HCT116 (cell line): ENCODE measurements at regions not wholly inside any gene's neighbourhood (a gene's known extent, or its start where the extent isn't known, plus 50 kb on each side); places are given as distances from the start of the nearest gene placed in this dataset.

Source experiments
- ATAC-seq: fragments of 200-7000 bp; cut with Tn5 transposase; 2 replicates; pipeline ENCODE4 v1.9.1; 2020; ENCODE audit warnings: mild to moderate bottlenecking, moderate library complexity
- BruUV-seq: library from RNA; stranded (reverse); fragments of 400-500 nt; replicated peaks from 2 replicates; lab custom pipeline; 2021; lab: Mats Ljungman, UMichigan
- CTCF ChIA-PET: fragments of 300-600 bp; sonication (Branson Sonifier 250); formaldehyde crosslinking; loops from one replicate; lab custom pipeline; 2021; ENCODE audit warnings: antibody characterized with exemption; lab: Charles Lee
- POLR2A ChIA-PET: fragments of 300-600, 350-600 bp; sonication (Branson Sonifier 250); formaldehyde crosslinking; loops from one replicate; lab custom pipeline; 2021; ENCODE audit warnings: antibody characterized with exemption; lab: Charles Lee
- RAD21 ChIA-PET, 2 experiments: fragments of 300-600 bp; sonication (Branson Sonifier 250); formaldehyde crosslinking; loops; one replicate each; lab custom pipeline; 2023; ENCODE audit warnings: low total read pairs in 2 of 2; ENCODE audit not compliant: uncharacterized antibody in 2 of 2, unreplicated experiment in 2 of 2, low non-redundant PET in 1 of 2; lab: Charles Lee
- DNase-seq: peaks from one replicate; pipeline ENCODE4 v3.0.0-alpha.2; 2010; ENCODE audit warnings: low read depth, low spot score
- H2AFZ ChIP-seq: fragments of 200-600 bp; shearing (Covaris generic), sonication (generic); 2 replicates; pipeline ENCODE4 v1.6.1; 2017; ENCODE audit warnings: low read depth, mixed run types, mixed read lengths, antibody characterized with exemption, low read length; ENCODE audit not compliant: poor library complexity, severe bottlenecking
- H3K27ac ChIP-seq: 2 replicates; pipeline ENCODE4 v1.5.1; 2012; ENCODE audit warnings: low read depth, low read length
- H3K27me3 ChIP-seq: fragments of 200-600 bp; sonication (generic); 2 replicates; pipeline ENCODE4 v1.6.1; 2016; ENCODE audit warnings: mixed run types, low read length, mixed read lengths; ENCODE audit not compliant: insufficient read depth
- H3K36me3 ChIP-seq, 2 experiments: fragments of 200-500 bp in 1 of 2; fragments of 200-600 bp in 1 of 2; sonication (Bioruptor generic) in 1 of 2; sonication (generic) in 1 of 2; 2 replicates each; pipeline versions ENCODE4 v1.5.1 to v1.6.1; 2014 to 2016; ENCODE audit warnings: low read length in 2 of 2, inconsistent platforms in 1 of 2, mixed read lengths in 1 of 2, mixed run types in 1 of 2; ENCODE audit not compliant: insufficient read depth in 2 of 2, control insufficient read depth in 1 of 2
- H3K4me1 ChIP-seq, 2 experiments: fragments of 200-600 bp in 1 of 2; sonication (generic) in 1 of 2; 2 replicates each; pipeline versions ENCODE4 v1.5.1 to v1.6.1; 2012 to 2017; ENCODE audit warnings: low read length in 2 of 2, inconsistent platforms in 1 of 2, mild to moderate bottlenecking in 1 of 2, mixed read lengths in 1 of 2, mixed run types in 1 of 2, moderate library complexity in 1 of 2; ENCODE audit not compliant: insufficient read depth in 2 of 2, control insufficient read depth in 1 of 2
- H3K4me2 ChIP-seq: fragments of 200-600 bp; sonication (generic); 2 replicates; pipeline ENCODE4 v1.6.1; 2017; ENCODE audit warnings: mixed run types, low read length, mixed read lengths
- H3K4me3 ChIP-seq, 2 experiments: fragments of 200-600 bp in 1 of 2; sonication (generic) in 1 of 2; replicated peaks in 1 of 2; 2 replicates each; pipeline ENCODE4 v1.5.1; 2011 to 2016; ENCODE audit warnings: low read length in 2 of 2, control low read depth in 1 of 2, low read depth in 1 of 2, mild to moderate bottlenecking in 1 of 2, mixed read lengths in 1 of 2, mixed run types in 1 of 2
- H3K79me2 ChIP-seq: fragments of 200-600 bp; sonication (generic); 2 replicates; pipeline ENCODE4 v1.6.1; 2017; ENCODE audit warnings: mild to moderate bottlenecking, mixed run types, low read length, moderate library complexity, mixed read lengths; ENCODE audit not compliant: insufficient read depth
- H3K9ac ChIP-seq: fragments of 200-600 bp; sonication (generic); 2 replicates; pipeline ENCODE4 v1.6.1; 2016; ENCODE audit warnings: low read length, mixed read lengths
- H3K9me2 ChIP-seq: fragments of 200-600 bp; sonication (generic), shearing (Covaris generic); 2 replicates; pipeline ENCODE4 v1.6.1; 2017; ENCODE audit warnings: mixed run types, mild to moderate bottlenecking, moderate library complexity; ENCODE audit not compliant: insufficient read depth
- H3K9me3 ChIP-seq, 2 experiments: fragments of 200-500 bp in 1 of 2; fragments of 200-600 bp in 1 of 2; sonication (Bioruptor generic) in 1 of 2; sonication (generic) in 1 of 2; 2 replicates each; pipeline ENCODE4 v1.6.1; 2014 to 2017; ENCODE audit warnings: low read length in 2 of 2, mixed read lengths in 2 of 2, inconsistent platforms in 1 of 2, low read depth in 1 of 2, mild to moderate bottlenecking in 1 of 2, mixed run types in 1 of 2, moderate library complexity in 1 of 2; ENCODE audit not compliant: control insufficient read depth in 1 of 2, insufficient read depth in 1 of 2
- H4K20me1 ChIP-seq: fragments of 200-600 bp; sonication (generic), shearing (Covaris generic); 2 replicates; pipeline ENCODE4 v1.6.1; 2017; ENCODE audit warnings: mixed run types, mild to moderate bottlenecking, moderate library complexity; ENCODE audit not compliant: insufficient read depth
- EGR1 ChIP-seq: IDR thresholded peaks from 2 replicates; pipeline ENCODE4 v1.6.1; 2012; ENCODE audit warnings: low read depth
- EZH2 ChIP-seq: fragments of 200-600 bp; sonication (generic); IDR thresholded peaks from 2 replicates; pipeline ENCODE4 v1.6.1; 2017; ENCODE audit warnings: antibody characterized with exemption, mixed run types
- JUND ChIP-seq: IDR thresholded peaks from 2 replicates; pipeline ENCODE4 v1.6.1; 2012
- RAD21 ChIP-seq: IDR thresholded peaks from 2 replicates; pipeline ENCODE4 v1.6.1; 2012; ENCODE audit warnings: low read depth, mild to moderate bottlenecking
- SP1 ChIP-seq: IDR thresholded peaks from 2 replicates; pipeline ENCODE4 v1.6.1; 2012; ENCODE audit warnings: low read depth
- YY1 ChIP-seq: IDR thresholded peaks from 2 replicates; pipeline ENCODE4 v1.6.1; 2011; ENCODE audit warnings: low read length, low read depth, moderate library complexity, mild to moderate bottlenecking; ENCODE audit not compliant: insufficient replicate concordance; ENCODE audit errors: extremely low read depth
- ZNF274 ChIP-seq: fragments of 200-500 bp; sonication (Bioruptor generic); IDR thresholded peaks from 2 replicates; pipeline ENCODE4 v1.6.1; 2014; ENCODE audit warnings: mild to moderate bottlenecking, low read depth, low read length, inconsistent platforms
- intact Hi-C: fragments of 100-400 bp; cut with micrococcal nuclease; formaldehyde crosslinking; loops from 2 replicates; pipeline ENCODE4 v1.10.0; 2022
- TF ChIP-seq, protein P1 (sequence below): IDR thresholded peaks from 2 replicates; pipeline ENCODE4 v1.6.1; 2012; ENCODE audit warnings: low read depth
- TF ChIP-seq, protein P2 (sequence below), 3 experiments: fragments of 200-600 bp in 1 of 3; sonication (generic) in 1 of 3; IDR thresholded peaks in 2 of 3; conservative IDR thresholded peaks in 1 of 3; 2 replicates each; pipeline ENCODE4 v1.5.1; 2012 to 2017; ENCODE audit warnings: low read depth in 2 of 3, low read length in 2 of 3, antibody characterized with exemption in 1 of 3, borderline replicate concordance in 1 of 3, control low read depth in 1 of 3, mild to moderate bottlenecking in 1 of 3, mixed read lengths in 1 of 3, mixed run types in 1 of 3, moderate library complexity in 1 of 3; ENCODE audit not compliant: insufficient read depth in 1 of 3

GRCh38 chrX:149370097-149370496 lies 135.0 kb downstream of the IDS start:
- no TSS peak for BruUV-seq
- H3K36me3 ChIP-seq, result no peaks in the 10 kb centered on the region
- H3K27me3 ChIP-seq, result no peaks in the 10 kb centered on the region
- H4K20me1 ChIP-seq, result no peaks in the 10 kb centered on the region
- ChIA-PET RAD21 (no interaction called here), POLR2A (no interaction called here), CTCF (no interaction called here)
- ATAC-seq (no peak), DNase-seq (no peak)
- H3K4me1 ChIP-seq, result no peaks in the 10 kb centered on the region
- H2AFZ ChIP-seq, result no peak overlapping the region
- TF ChIP-seq EZH2 (no peak), EGR1 (no peak), SP1 (no peak), JUND (no peak), RAD21 (no peak), YY1 (no peak), ZNF274 (no peak)
- TF ChIP-seq, protein P1, sequence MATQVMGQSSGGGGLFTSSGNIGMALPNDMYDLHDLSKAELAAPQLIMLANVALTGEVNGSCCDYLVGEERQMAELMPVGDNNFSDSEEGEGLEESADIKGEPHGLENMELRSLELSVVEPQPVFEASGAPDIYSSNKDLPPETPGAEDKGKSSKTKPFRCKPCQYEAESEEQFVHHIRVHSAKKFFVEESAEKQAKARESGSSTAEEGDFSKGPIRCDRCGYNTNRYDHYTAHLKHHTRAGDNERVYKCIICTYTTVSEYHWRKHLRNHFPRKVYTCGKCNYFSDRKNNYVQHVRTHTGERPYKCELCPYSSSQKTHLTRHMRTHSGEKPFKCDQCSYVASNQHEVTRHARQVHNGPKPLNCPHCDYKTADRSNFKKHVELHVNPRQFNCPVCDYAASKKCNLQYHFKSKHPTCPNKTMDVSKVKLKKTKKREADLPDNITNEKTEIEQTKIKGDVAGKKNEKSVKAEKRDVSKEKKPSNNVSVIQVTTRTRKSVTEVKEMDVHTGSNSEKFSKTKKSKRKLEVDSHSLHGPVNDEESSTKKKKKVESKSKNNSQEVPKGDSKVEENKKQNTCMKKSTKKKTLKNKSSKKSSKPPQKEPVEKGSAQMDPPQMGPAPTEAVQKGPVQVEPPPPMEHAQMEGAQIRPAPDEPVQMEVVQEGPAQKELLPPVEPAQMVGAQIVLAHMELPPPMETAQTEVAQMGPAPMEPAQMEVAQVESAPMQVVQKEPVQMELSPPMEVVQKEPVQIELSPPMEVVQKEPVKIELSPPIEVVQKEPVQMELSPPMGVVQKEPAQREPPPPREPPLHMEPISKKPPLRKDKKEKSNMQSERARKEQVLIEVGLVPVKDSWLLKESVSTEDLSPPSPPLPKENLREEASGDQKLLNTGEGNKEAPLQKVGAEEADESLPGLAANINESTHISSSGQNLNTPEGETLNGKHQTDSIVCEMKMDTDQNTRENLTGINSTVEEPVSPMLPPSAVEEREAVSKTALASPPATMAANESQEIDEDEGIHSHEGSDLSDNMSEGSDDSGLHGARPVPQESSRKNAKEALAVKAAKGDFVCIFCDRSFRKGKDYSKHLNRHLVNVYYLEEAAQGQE, result no peak
- TF ChIP-seq, protein P2, sequence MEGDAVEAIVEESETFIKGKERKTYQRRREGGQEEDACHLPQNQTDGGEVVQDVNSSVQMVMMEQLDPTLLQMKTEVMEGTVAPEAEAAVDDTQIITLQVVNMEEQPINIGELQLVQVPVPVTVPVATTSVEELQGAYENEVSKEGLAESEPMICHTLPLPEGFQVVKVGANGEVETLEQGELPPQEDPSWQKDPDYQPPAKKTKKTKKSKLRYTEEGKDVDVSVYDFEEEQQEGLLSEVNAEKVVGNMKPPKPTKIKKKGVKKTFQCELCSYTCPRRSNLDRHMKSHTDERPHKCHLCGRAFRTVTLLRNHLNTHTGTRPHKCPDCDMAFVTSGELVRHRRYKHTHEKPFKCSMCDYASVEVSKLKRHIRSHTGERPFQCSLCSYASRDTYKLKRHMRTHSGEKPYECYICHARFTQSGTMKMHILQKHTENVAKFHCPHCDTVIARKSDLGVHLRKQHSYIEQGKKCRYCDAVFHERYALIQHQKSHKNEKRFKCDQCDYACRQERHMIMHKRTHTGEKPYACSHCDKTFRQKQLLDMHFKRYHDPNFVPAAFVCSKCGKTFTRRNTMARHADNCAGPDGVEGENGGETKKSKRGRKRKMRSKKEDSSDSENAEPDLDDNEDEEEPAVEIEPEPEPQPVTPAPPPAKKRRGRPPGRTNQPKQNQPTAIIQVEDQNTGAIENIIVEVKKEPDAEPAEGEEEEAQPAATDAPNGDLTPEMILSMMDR (IDR thresholded peaks at IDR 0.05 in 2 of 3, conservative IDR thresholded peaks at IDR 0.05 in 1 of 3; ENCODE audit: borderline replicate concordance in 1 of 3, insufficient read depth in 1 of 3, low read depth in 2 of 3, low read length in 2 of 3), result no peak
- H3K4me2 ChIP-seq, result no peak overlapping the region
- H3K9me3 ChIP-seq, result no peaks in the 10 kb centered on the region
- intact Hi-C loops, result no loop called here
- H3K9ac ChIP-seq, result no peak overlapping the region
- no peaks in the 10 kb centered on the region for H3K79me2 ChIP-seq
- H3K4me3 ChIP-seq, result no peak overlapping the region
- no peak overlapping the region for H3K27ac ChIP-seq
- no peaks in the 10 kb centered on the region for H3K9me2 ChIP-seq
